HCT116 (cell line): ENCODE measurements at regions not wholly inside any gene's neighbourhood (a gene's known extent, or its start where the extent isn't known, plus 50 kb on each side); places are given as distances from the start of the nearest gene placed in this dataset.

Experiments used
- ATAC-seq: fragments of 200-7000 bp; cut with Tn5 transposase; 2 replicates; pipeline ENCODE4 v1.9.1; 2020; ENCODE audit warnings: mild to moderate bottlenecking, moderate library complexity
- BruUV-seq: library from RNA; stranded (reverse); fragments of 400-500 nt; replicated peaks from 2 replicates; lab custom pipeline; 2021; lab: Mats Ljungman, UMichigan
- CTCF ChIA-PET: fragments of 300-600 bp; sonication (Branson Sonifier 250); formaldehyde crosslinking; loops from one replicate; lab custom pipeline; 2021; ENCODE audit warnings: antibody characterized with exemption; lab: Charles Lee
- POLR2A ChIA-PET: fragments of 300-600, 350-600 bp; sonication (Branson Sonifier 250); formaldehyde crosslinking; loops from one replicate; lab custom pipeline; 2021; ENCODE audit warnings: antibody characterized with exemption; lab: Charles Lee
- RAD21 ChIA-PET, 2 experiments: fragments of 300-600 bp; sonication (Branson Sonifier 250); formaldehyde crosslinking; loops; one replicate each; lab custom pipeline; 2023; ENCODE audit warnings: low total read pairs in 2 of 2; ENCODE audit not compliant: uncharacterized antibody in 2 of 2, unreplicated experiment in 2 of 2, low non-redundant PET in 1 of 2; lab: Charles Lee
- DNase-seq: peaks from one replicate; pipeline ENCODE4 v3.0.0-alpha.2; 2010; ENCODE audit warnings: low read depth, low spot score
- H2AFZ ChIP-seq: fragments of 200-600 bp; shearing (Covaris generic), sonication (generic); 2 replicates; pipeline ENCODE4 v1.6.1; 2017; ENCODE audit warnings: low read depth, mixed run types, mixed read lengths, antibody characterized with exemption, low read length; ENCODE audit not compliant: poor library complexity, severe bottlenecking
- H3K27ac ChIP-seq: 2 replicates; pipeline ENCODE4 v1.5.1; 2012; ENCODE audit warnings: low read depth, low read length
- H3K27me3 ChIP-seq: fragments of 200-600 bp; sonication (generic); 2 replicates; pipeline ENCODE4 v1.6.1; 2016; ENCODE audit warnings: mixed run types, low read length, mixed read lengths; ENCODE audit not compliant: insufficient read depth
- H3K36me3 ChIP-seq, 2 experiments: fragments of 200-500 bp in 1 of 2; fragments of 200-600 bp in 1 of 2; sonication (Bioruptor generic) in 1 of 2; sonication (generic) in 1 of 2; 2 replicates each; pipeline versions ENCODE4 v1.5.1 to v1.6.1; 2014 to 2016; ENCODE audit warnings: low read length in 2 of 2, inconsistent platforms in 1 of 2, mixed read lengths in 1 of 2, mixed run types in 1 of 2; ENCODE audit not compliant: insufficient read depth in 2 of 2, control insufficient read depth in 1 of 2
- H3K4me1 ChIP-seq, 2 experiments: fragments of 200-600 bp in 1 of 2; sonication (generic) in 1 of 2; 2 replicates each; pipeline versions ENCODE4 v1.5.1 to v1.6.1; 2012 to 2017; ENCODE audit warnings: low read length in 2 of 2, inconsistent platforms in 1 of 2, mild to moderate bottlenecking in 1 of 2, mixed read lengths in 1 of 2, mixed run types in 1 of 2, moderate library complexity in 1 of 2; ENCODE audit not compliant: insufficient read depth in 2 of 2, control insufficient read depth in 1 of 2
- H3K4me2 ChIP-seq: fragments of 200-600 bp; sonication (generic); 2 replicates; pipeline ENCODE4 v1.6.1; 2017; ENCODE audit warnings: mixed run types, low read length, mixed read lengths
- H3K4me3 ChIP-seq, 2 experiments: fragments of 200-600 bp in 1 of 2; sonication (generic) in 1 of 2; replicated peaks in 1 of 2; 2 replicates each; pipeline ENCODE4 v1.5.1; 2011 to 2016; ENCODE audit warnings: low read length in 2 of 2, control low read depth in 1 of 2, low read depth in 1 of 2, mild to moderate bottlenecking in 1 of 2, mixed read lengths in 1 of 2, mixed run types in 1 of 2
- H3K79me2 ChIP-seq: fragments of 200-600 bp; sonication (generic); 2 replicates; pipeline ENCODE4 v1.6.1; 2017; ENCODE audit warnings: mild to moderate bottlenecking, mixed run types, low read length, moderate library complexity, mixed read lengths; ENCODE audit not compliant: insufficient read depth
- H3K9ac ChIP-seq: fragments of 200-600 bp; sonication (generic); 2 replicates; pipeline ENCODE4 v1.6.1; 2016; ENCODE audit warnings: low read length, mixed read lengths
- H3K9me2 ChIP-seq: fragments of 200-600 bp; sonication (generic), shearing (Covaris generic); 2 replicates; pipeline ENCODE4 v1.6.1; 2017; ENCODE audit warnings: mixed run types, mild to moderate bottlenecking, moderate library complexity; ENCODE audit not compliant: insufficient read depth
- H3K9me3 ChIP-seq, 2 experiments: fragments of 200-500 bp in 1 of 2; fragments of 200-600 bp in 1 of 2; sonication (Bioruptor generic) in 1 of 2; sonication (generic) in 1 of 2; 2 replicates each; pipeline ENCODE4 v1.6.1; 2014 to 2017; ENCODE audit warnings: low read length in 2 of 2, mixed read lengths in 2 of 2, inconsistent platforms in 1 of 2, low read depth in 1 of 2, mild to moderate bottlenecking in 1 of 2, mixed run types in 1 of 2, moderate library complexity in 1 of 2; ENCODE audit not compliant: control insufficient read depth in 1 of 2, insufficient read depth in 1 of 2
- H4K20me1 ChIP-seq: fragments of 200-600 bp; sonication (generic), shearing (Covaris generic); 2 replicates; pipeline ENCODE4 v1.6.1; 2017; ENCODE audit warnings: mixed run types, mild to moderate bottlenecking, moderate library complexity; ENCODE audit not compliant: insufficient read depth
- ATF3 ChIP-seq: IDR thresholded peaks from 2 replicates; pipeline ENCODE4 v1.6.1; 2012
- CBX3 ChIP-seq: IDR thresholded peaks from 2 replicates; pipeline ENCODE4 v1.6.1; 2012; ENCODE audit warnings: low read depth
- CEBPB ChIP-seq: IDR thresholded peaks from 2 replicates; pipeline ENCODE4 v1.6.1; 2012; ENCODE audit warnings: low read depth
- CTCF ChIP-seq, 3 experiments: fragments of 200-600 bp in 1 of 3; sonication (generic) in 1 of 3; IDR thresholded peaks in 2 of 3; conservative IDR thresholded peaks in 1 of 3; 2 replicates each; pipeline ENCODE4 v1.5.1; 2012 to 2017; ENCODE audit warnings: low read depth in 2 of 3, low read length in 2 of 3, antibody characterized with exemption in 1 of 3, borderline replicate concordance in 1 of 3, control low read depth in 1 of 3, mild to moderate bottlenecking in 1 of 3, mixed read lengths in 1 of 3, mixed run types in 1 of 3, moderate library complexity in 1 of 3; ENCODE audit not compliant: insufficient read depth in 1 of 3
- EGR1 ChIP-seq: IDR thresholded peaks from 2 replicates; pipeline ENCODE4 v1.6.1; 2012; ENCODE audit warnings: low read depth
- EZH2 ChIP-seq: fragments of 200-600 bp; sonication (generic); IDR thresholded peaks from 2 replicates; pipeline ENCODE4 v1.6.1; 2017; ENCODE audit warnings: antibody characterized with exemption, mixed run types
- EZH2phosphoT487 ChIP-seq: fragments of 200-600 bp; IDR thresholded peaks from 2 replicates; pipeline ENCODE4 v1.6.1; 2018; ENCODE audit warnings: antibody characterized with exemption, borderline replicate concordance
- JUND ChIP-seq: IDR thresholded peaks from 2 replicates; pipeline ENCODE4 v1.6.1; 2012
- MAX ChIP-seq: IDR thresholded peaks from 2 replicates; pipeline ENCODE4 v1.6.1; 2012
- POLR2A ChIP-seq: IDR thresholded peaks from 2 replicates; pipeline ENCODE4 v1.7.0; 2011; ENCODE audit warnings: borderline replicate concordance; ENCODE audit not compliant: insufficient read depth, insufficient read length; ENCODE audit errors: extremely low read depth
- POLR2AphosphoS5 ChIP-seq: IDR thresholded peaks from 2 replicates; pipeline ENCODE4 v1.6.1; 2011; ENCODE audit warnings: mild to moderate bottlenecking, low read depth, low read length, moderate library complexity
- SIN3A ChIP-seq: IDR thresholded peaks from 2 replicates; pipeline ENCODE4 v1.6.1; 2012; ENCODE audit warnings: low read depth
- TCF7L2 ChIP-seq: IDR thresholded peaks from 2 replicates; pipeline ENCODE4 v1.7.0; 2011; ENCODE audit warnings: borderline replicate concordance, inconsistent platforms; ENCODE audit not compliant: insufficient read depth, insufficient read length; ENCODE audit errors: extremely low read depth
- ZFX ChIP-seq: fragments of 450-650 bp; IDR thresholded peaks from 2 replicates; pipeline ENCODE4 v1.6.1; 2017
- intact Hi-C: fragments of 100-400 bp; cut with micrococcal nuclease; formaldehyde crosslinking; loops from 2 replicates; pipeline ENCODE4 v1.10.0; 2022

- no peaks in the 10 kb centered on the region for H3K36me3 ChIP-seq
- no peaks in the 10 kb centered on the region for H4K20me1 ChIP-seq
- POLR2A ChIA-PET = no interaction called here
- intact Hi-C loops = no loop called here
- no peak overlapping the region for H3K4me2 ChIP-seq
- DNase-seq (no peak), ATAC-seq (no peak)
- H3K4me1 ChIP-seq = no peaks in the 10 kb centered on the region
- no peak overlapping the region for H3K4me3 ChIP-seq
- CTCF ChIA-PET = no interaction called here
- TF ChIP-seq ZFX (no peak), ATF3 (no peak), CTCF (IDR thresholded peaks at IDR 0.05 in 2 of 3, conservative IDR thresholded peaks at IDR 0.05 in 1 of 3; ENCODE audit: borderline replicate concordance in 1 of 3, insufficient read depth in 1 of 3, low read depth in 2 of 3, low read length in 2 of 3) (no peak), POLR2AphosphoS5 (no peak), CEBPB (no peak), MAX (no peak), TCF7L2 (no peak), EZH2 (no peak), EZH2phosphoT487 (no peak), EGR1 (no peak), JUND (no peak), CBX3 (no peak), POLR2A (no peak), SIN3A (no peak)
- H3K9ac ChIP-seq = no peak overlapping the region
- no TSS peak for BruUV-seq
- H3K27me3 ChIP-seq = no peaks in the 10 kb centered on the region
- no peaks in the 10 kb centered on the region for H3K79me2 ChIP-seq
- no peaks in the 10 kb centered on the region for H3K9me2 ChIP-seq
- no peaks in the 10 kb centered on the region for H3K9me3 ChIP-seq
- RAD21 ChIA-PET = no interaction called here
- H2AFZ ChIP-seq = no peak overlapping the region
- H3K27ac ChIP-seq = no peak overlapping the region
Measured at GRCh38 chr1:168964478-168964877, 142.0 kb upstream of the ATP1B1 start.
